ENCODE measurements at regions not wholly inside any gene's neighbourhood (a gene's known extent, or its start where the extent isn't known, plus 50 kb on each side); places are given as distances from the start of the nearest gene placed in this dataset.

GRCh38 chrX:132292793-132293192 lies 73.5 kb upstream of the RAP2C start:
- no peaks in the 10 kb centered on the region for H3K9me3 ChIP-seq (ENCODE audit: low read length)
- no peak overlapping the region for H2AFZ ChIP-seq (ENCODE audit: low read length)
- H3K9me2 ChIP-seq (ENCODE audit: insufficient read depth, low read length): no peaks in the 10 kb centered on the region
- TF ChIP-seq EZH2phosphoT487 (IDR thresholded peaks at IDR 0.05; ENCODE audit: borderline replicate concordance, low read depth, low read length) (no peak), CTCF (conservative IDR thresholded peaks at IDR 0.05; ENCODE audit: low read length) (peak; percentile 74)
- BruUV-seq (replicated peaks): no TSS peak
- H3K27ac ChIP-seq (ENCODE audit: low read depth, low read length, poor library complexity, severe bottlenecking): no peak overlapping the region
- no peaks in the 10 kb centered on the region for H3K36me3 ChIP-seq (ENCODE audit: insufficient read depth, low read length)
- ChIA-PET POLR2A (no interaction called here), CTCF (ENCODE audit: unreplicated experiment) (interaction anchor here (0.7 to 1.4 kb wide), 2 partner anchors 300 to 320 kb away, joined by 3 read pairs; no protein-coding TSS in a partner anchor)
- intact Hi-C loops (cut with micrococcal nuclease; ENCODE audit: unreplicated experiment): loop anchor here (1.0 to 10.0 kb wide), 5 partner anchors 65 to 450 kb away; partner anchors contain the start of gene MBNL3
- peak; percentile 61 for DNase-seq (ENCODE audit: low spot score)
- H3K79me2 ChIP-seq (ENCODE audit: insufficient read depth, low read depth, low read length): no peaks in the 10 kb centered on the region
- H3K4me3 ChIP-seq (ENCODE audit: low read depth, low read length, poor library complexity, severe bottlenecking): no peak overlapping the region
- no peak overlapping the region for H3K4me2 ChIP-seq (ENCODE audit: low read length)
- no peaks in the 10 kb centered on the region for H3K4me1 ChIP-seq (ENCODE audit: insufficient read depth, low read length, poor library complexity, severe bottlenecking)
- no peaks in the 10 kb centered on the region for H4K20me1 ChIP-seq (ENCODE audit: insufficient read depth, low read length)

GRCh38 chrX:132277953-132278614 lies 58.8 kb upstream of the RAP2C start:
- no TSS peak for BruUV-seq (replicated peaks)
- Histone ChIP-seq H3K9me2 (ENCODE audit: insufficient read depth, low read length) (no peaks in the 10 kb centered on the region), H4K20me1 (ENCODE audit: insufficient read depth, low read length) (no peaks in the 10 kb centered on the region), H3K9me3 (ENCODE audit: low read length) (no peaks in the 10 kb centered on the region), H3K4me3 (ENCODE audit: low read depth, low read length, poor library complexity, severe bottlenecking) (no peak overlapping the region), H3K27ac (ENCODE audit: low read depth, low read length, poor library complexity, severe bottlenecking) (no peak overlapping the region), H3K79me2 (ENCODE audit: insufficient read depth, low read depth, low read length) (no peaks in the 10 kb centered on the region), H3K36me3 (ENCODE audit: insufficient read depth, low read length) (no peaks in the 10 kb centered on the region), H2AFZ (ENCODE audit: low read length) (no peak overlapping the region), H3K4me2 (ENCODE audit: low read length) (no peak overlapping the region), H3K4me1 (ENCODE audit: insufficient read depth, low read length, poor library complexity, severe bottlenecking) (no peaks in the 10 kb centered on the region)
- no peak for TF ChIP-seq EZH2phosphoT487 (IDR thresholded peaks at IDR 0.05; ENCODE audit: borderline replicate concordance, low read depth, low read length)
- TF ChIP-seq CTCF (conservative IDR thresholded peaks at IDR 0.05; ENCODE audit: low read length): no peak
- POLR2A ChIA-PET: no interaction called here
- CTCF ChIA-PET (ENCODE audit: unreplicated experiment): no interaction called here
- intact Hi-C loops (cut with micrococcal nuclease; ENCODE audit: unreplicated experiment): no loop called here
- DNase-seq (ENCODE audit: low spot score): no peak

- TF ChIP-seq CTCF (conservative IDR thresholded peaks at IDR 0.05; ENCODE audit: low read length) (no peak), EZH2phosphoT487 (IDR thresholded peaks at IDR 0.05; ENCODE audit: borderline replicate concordance, low read depth, low read length) (no peak)
- Histone ChIP-seq H2AFZ (ENCODE audit: low read length) (no peak overlapping the region), H3K79me2 (ENCODE audit: insufficient read depth, low read depth, low read length) (no peaks in the 10 kb centered on the region), H4K20me1 (ENCODE audit: insufficient read depth, low read length) (no peaks in the 10 kb centered on the region), H3K27ac (ENCODE audit: low read depth, low read length, poor library complexity, severe bottlenecking) (no peak overlapping the region), H3K9me2 (ENCODE audit: insufficient read depth, low read length) (no peaks in the 10 kb centered on the region), H3K4me3 (ENCODE audit: low read depth, low read length, poor library complexity, severe bottlenecking) (no peak overlapping the region), H3K36me3 (ENCODE audit: insufficient read depth, low read length) (no peaks in the 10 kb centered on the region), H3K4me2 (ENCODE audit: low read length) (no peak overlapping the region), H3K9me3 (ENCODE audit: low read length) (no peaks in the 10 kb centered on the region), H3K4me1 (ENCODE audit: insufficient read depth, low read length, poor library complexity, severe bottlenecking) (no peaks in the 10 kb centered on the region)
- BruUV-seq (replicated peaks): no TSS peak
- DNase-seq (ENCODE audit: low spot score): no peak
- ChIA-PET POLR2A (no interaction called here), CTCF (ENCODE audit: unreplicated experiment) (no interaction called here)
- intact Hi-C loops (cut with micrococcal nuclease; ENCODE audit: unreplicated experiment): no loop called here
Observed at GRCh38 chrX:132272826-132273225, 53.6 kb upstream of the RAP2C start.
